Activated CD4-positive, alpha-beta T cell treated with anti-CD3 and anti-CD28 coated beads, Interleukin-2, amount 10 ng/mL, durations not matched to agents 7 days and 5 days (primary cell): ENCODE measurements at regions not wholly inside any gene's neighbourhood (a gene's known extent, or its start where the extent isn't known, plus 50 kb on each side); places are given as distances from the start of the nearest gene placed in this dataset.

ENCODE experiments used
- CTCF ChIA-PET: fragments of 350-600 bp; sonication (Branson Sonifier 250); formaldehyde crosslinking; loops from one replicate; lab custom pipeline; 2021; ENCODE audit warnings: antibody characterized with exemption; lab: Charles Lee
- POLR2A ChIA-PET: fragments of 350-600 bp; sonication (Branson Sonifier 250); formaldehyde crosslinking; loops from one replicate; lab custom pipeline; 2021; ENCODE audit warnings: antibody characterized with exemption; lab: Charles Lee
- DNase-seq: peaks from one replicate; pipeline ENCODE4 v3.0.0-alpha.2; 2020
- H3K27ac Mint-ChIP-seq: one replicate; pipeline ENCODE4 v1.8.0; 2021; ENCODE audit warnings: mild to moderate bottlenecking, moderate library complexity, mixed read lengths
- H3K27me3 Mint-ChIP-seq: one replicate; pipeline ENCODE4 v1.8.0; 2021; ENCODE audit warnings: mixed read lengths
- H3K36me3 Mint-ChIP-seq: one replicate; pipeline ENCODE4 v1.8.0; 2021; ENCODE audit warnings: low read depth, mixed read lengths
- H3K4me1 Mint-ChIP-seq: one replicate; pipeline ENCODE4 v1.8.0; 2021; ENCODE audit warnings: mixed read lengths
- H3K4me3 Mint-ChIP-seq: one replicate; pipeline ENCODE4 v1.8.0; 2021; ENCODE audit warnings: mild to moderate bottlenecking, moderate library complexity, mixed read lengths
- H3K9me3 Mint-ChIP-seq: one replicate; pipeline ENCODE4 v1.8.0; 2021; ENCODE audit warnings: mixed read lengths

GRCh38 chr14:96989306-96989705 is 192.1 kb downstream of the VRK1 start:
- Mint-ChIP-seq H3K27me3 (no peaks in the 10 kb centered on the region), H3K27ac (no peak overlapping the region), H3K4me1 (peaks cover 11% of the 10 kb centered on the region), H3K4me3 (no peak overlapping the region), H3K36me3 (no peaks in the 10 kb centered on the region), H3K9me3 (peaks cover 7% of the 10 kb centered on the region)
- CTCF ChIA-PET: no interaction called here
- POLR2A ChIA-PET: no interaction called here
- no peak for DNase-seq

GRCh38 chr14:96991226-96991625 is 194.0 kb downstream of the VRK1 start:
- DNase-seq: no peak
- no peaks in the 10 kb centered on the region for H3K27me3 Mint-ChIP-seq
- no peaks in the 10 kb centered on the region for H3K36me3 Mint-ChIP-seq
- no peak overlapping the region for H3K4me3 Mint-ChIP-seq
- H3K27ac Mint-ChIP-seq: no peak overlapping the region
- H3K4me1 Mint-ChIP-seq: peaks cover 11% of the 10 kb centered on the region
- peaks cover 7% of the 10 kb centered on the region for H3K9me3 Mint-ChIP-seq
- POLR2A ChIA-PET: interaction anchor here (0.7 kb wide), 1 partner anchor 35 kb away, joined by 3 read pairs; no protein-coding TSS in a partner anchor
- CTCF ChIA-PET: interaction anchor here (0.9 kb wide), 1 partner anchor 19 kb away, joined by 3 read pairs; no protein-coding TSS in a partner anchor

DNA sequence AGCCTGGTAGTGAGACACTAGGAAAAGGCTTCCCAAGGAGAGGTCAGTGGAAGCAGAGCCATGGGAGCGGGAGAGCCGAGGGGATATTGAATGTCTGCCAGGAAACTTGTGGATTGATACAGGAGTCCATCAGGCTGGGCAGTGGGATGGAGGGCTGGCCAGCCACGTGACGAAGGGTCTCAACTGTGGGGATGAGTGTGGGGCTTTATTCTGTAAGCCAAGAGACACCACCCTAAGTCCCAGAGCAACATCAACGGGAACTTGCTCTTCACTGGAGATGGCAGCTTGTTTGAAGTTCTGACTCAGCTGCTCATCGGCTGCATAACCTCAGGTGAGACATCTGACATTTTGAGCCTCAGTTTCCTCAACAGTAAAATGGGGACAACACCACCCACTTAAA is 197.8 kb downstream of the VRK1 start:
- Mint-ChIP-seq H3K9me3 (peaks cover 7% of the 10 kb centered on the region), H3K4me3 (no peak overlapping the region), H3K36me3 (no peaks in the 10 kb centered on the region), H3K27me3 (no peaks in the 10 kb centered on the region), H3K4me1 (no peaks in the 10 kb centered on the region), H3K27ac (no peak overlapping the region)
- ChIA-PET POLR2A (no interaction called here), CTCF (no interaction called here)
- no peak for DNase-seq

DNA sequence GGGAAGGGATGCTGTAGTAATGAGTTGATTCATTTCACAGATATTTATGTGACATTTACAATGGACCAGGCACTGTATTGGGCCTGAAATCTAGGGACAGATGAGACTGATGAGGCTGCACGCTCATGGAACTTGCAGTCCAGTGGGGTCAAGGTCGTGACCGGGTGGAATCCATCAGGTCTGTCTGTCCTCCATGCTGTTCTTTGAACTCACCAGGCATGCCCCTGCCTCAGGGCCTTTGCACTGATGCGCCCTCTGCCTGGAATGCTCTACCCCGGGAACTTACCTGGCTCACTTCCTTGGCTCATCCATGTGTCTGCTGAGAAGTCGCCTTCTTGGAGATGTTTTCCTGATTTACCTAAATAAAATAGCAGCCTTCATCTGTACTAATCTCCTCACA is 200.1 kb downstream of the VRK1 start:
- Mint-ChIP-seq H3K27ac (no peak overlapping the region), H3K36me3 (no peaks in the 10 kb centered on the region)
- POLR2A ChIA-PET: no interaction called here

DNA sequence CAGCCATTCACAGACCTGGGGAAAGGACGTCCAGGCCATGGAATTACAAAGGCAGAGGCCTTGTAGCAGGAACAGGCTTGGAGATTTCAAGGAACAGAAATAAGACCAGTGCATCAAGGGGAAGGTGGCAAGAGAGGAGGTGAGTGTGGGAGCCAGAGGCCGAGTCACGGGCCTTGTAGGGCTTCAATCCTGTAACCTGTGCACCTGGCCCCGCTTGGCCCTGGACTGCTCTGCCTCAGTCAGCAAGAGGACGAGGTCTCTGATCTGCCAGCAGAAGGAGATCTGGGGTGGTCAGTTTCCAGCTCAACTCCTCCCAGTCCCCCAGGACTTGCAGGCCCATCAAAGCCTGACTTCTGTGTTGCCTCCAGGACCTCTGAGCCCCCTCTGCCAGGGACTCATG is 200.8 kb downstream of the VRK1 start:
- Mint-ChIP-seq H3K27ac (no peak overlapping the region), H3K9me3 (peaks cover 5% of the 10 kb centered on the region), H3K27me3 (no peaks in the 10 kb centered on the region), H3K36me3 (no peaks in the 10 kb centered on the region), H3K4me1 (no peaks in the 10 kb centered on the region), H3K4me3 (no peak overlapping the region)
- DNase-seq: no peak
- ChIA-PET POLR2A (no interaction called here), CTCF (no interaction called here)

More for the DNA sequence above, 200.1 kb downstream of the VRK1 start:
- no peak for DNase-seq
- CTCF ChIA-PET: no interaction called here
- H3K27me3 Mint-ChIP-seq: no peaks in the 10 kb centered on the region
- no peaks in the 10 kb centered on the region for H3K4me1 Mint-ChIP-seq
- no peaks in the 10 kb centered on the region for H3K9me3 Mint-ChIP-seq
- no peak overlapping the region for H3K4me3 Mint-ChIP-seq

- no peaks in the 10 kb centered on the region for H3K36me3 Mint-ChIP-seq
- H3K4me3 Mint-ChIP-seq: no peak overlapping the region
- H3K4me1 Mint-ChIP-seq: no peaks in the 10 kb centered on the region
- DNase-seq: no peak
- H3K9me3 Mint-ChIP-seq: peaks cover 8% of the 10 kb centered on the region
- no peak overlapping the region for H3K27ac Mint-ChIP-seq
- ChIA-PET POLR2A (no interaction called here), CTCF (interaction anchor here (0.5 to 1.5 kb wide), 2 partner anchors 14 to 435 kb away, joined by 3 to 4 read pairs; no protein-coding TSS in a partner anchor)
- H3K27me3 Mint-ChIP-seq: no peaks in the 10 kb centered on the region
Measured at GRCh38 chr14:96999654-97000155, 202.5 kb downstream of the VRK1 start.

DNA sequence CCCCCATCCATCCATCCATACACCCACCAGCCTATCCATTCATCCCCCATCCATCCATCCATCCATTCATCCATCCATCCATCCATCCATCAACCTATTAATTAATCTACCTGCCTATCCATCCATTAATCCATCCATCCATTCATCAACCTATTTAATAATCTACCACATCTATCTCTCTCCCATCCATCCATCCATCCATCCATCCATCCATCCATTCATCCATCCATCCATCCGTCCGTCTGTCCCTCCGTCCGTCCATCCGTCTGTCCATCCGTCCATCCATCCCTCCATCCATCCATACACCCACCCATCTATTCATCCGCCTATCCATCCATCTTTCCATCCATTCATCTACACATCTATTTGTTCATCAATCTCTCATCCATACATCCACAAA is 205.3 kb downstream of the VRK1 start:
- no peak overlapping the region for H3K4me3 Mint-ChIP-seq
- no peaks in the 10 kb centered on the region for H3K4me1 Mint-ChIP-seq
- H3K9me3 Mint-ChIP-seq: peaks cover 8% of the 10 kb centered on the region
- H3K36me3 Mint-ChIP-seq: peaks cover 2% of the 10 kb centered on the region
- no peaks in the 10 kb centered on the region for H3K27me3 Mint-ChIP-seq
- H3K27ac Mint-ChIP-seq: no peak overlapping the region
- ChIA-PET POLR2A (no interaction called here), CTCF (no interaction called here)
- DNase-seq: no peak

DNA sequence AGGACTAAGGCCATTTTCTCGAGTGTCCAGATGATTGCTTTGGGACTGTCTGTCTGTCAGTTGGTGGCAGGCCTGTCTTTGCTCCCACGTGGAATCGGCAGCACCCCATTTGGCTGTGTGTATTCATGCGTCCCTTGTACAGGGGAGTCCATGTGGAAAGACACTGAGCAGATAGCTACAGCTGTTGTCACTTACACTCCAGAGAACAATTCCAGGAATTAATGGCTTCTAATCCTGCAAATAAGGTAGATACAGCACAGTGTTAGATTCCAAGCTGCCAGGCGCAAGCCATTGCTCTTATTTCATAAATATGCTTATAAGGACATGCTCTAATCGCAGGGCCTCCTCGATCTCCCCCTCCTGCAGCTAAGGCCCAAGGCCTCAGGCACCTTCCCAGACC is 208.8 kb downstream of the VRK1 start:
- ChIA-PET POLR2A (no interaction called here), CTCF (no interaction called here)
- no peaks in the 10 kb centered on the region for H3K4me1 Mint-ChIP-seq
- H3K36me3 Mint-ChIP-seq: peaks cover 2% of the 10 kb centered on the region
- H3K9me3 Mint-ChIP-seq: peaks cover 11% of the 10 kb centered on the region
- H3K4me3 Mint-ChIP-seq: no peak overlapping the region
- no peak for DNase-seq
- no peak overlapping the region for H3K27ac Mint-ChIP-seq
- H3K27me3 Mint-ChIP-seq: no peaks in the 10 kb centered on the region

- ChIA-PET POLR2A (no interaction called here), CTCF (interaction anchor here (1.0 kb wide), 1 partner anchor 20 kb away, joined by 3 read pairs; no protein-coding TSS in a partner anchor)
- Mint-ChIP-seq H3K36me3 (peaks cover 2% of the 10 kb centered on the region), H3K27me3 (no peaks in the 10 kb centered on the region), H3K27ac (no peak overlapping the region), H3K4me3 (no peak overlapping the region), H3K4me1 (no peaks in the 10 kb centered on the region), H3K9me3 (peaks cover 3% of the 10 kb centered on the region)
- no peak for DNase-seq
Measured at GRCh38 chr14:97010491-97011160, 213.4 kb downstream of the VRK1 start.

- ChIA-PET POLR2A (no interaction called here), CTCF (interaction anchor here (0.6 to 1.2 kb wide), 2 partner anchors 14 to 334 kb away, joined by 3 to 4 read pairs; no protein-coding TSS in a partner anchor)
- no peaks in the 10 kb centered on the region for H3K4me1 Mint-ChIP-seq
- peaks cover 6% of the 10 kb centered on the region for H3K9me3 Mint-ChIP-seq
- DNase-seq: no peak
- no peak overlapping the region for H3K27ac Mint-ChIP-seq
- H3K36me3 Mint-ChIP-seq: no peaks in the 10 kb centered on the region
- no peaks in the 10 kb centered on the region for H3K27me3 Mint-ChIP-seq
- H3K4me3 Mint-ChIP-seq: no peak overlapping the region
Measured at GRCh38 chr14:97013878-97014277, 216.7 kb downstream of the VRK1 start.

GRCh38 chr14:97021001-97021400 is 223.8 kb downstream of the VRK1 start:
- no peaks in the 10 kb centered on the region for H3K36me3 Mint-ChIP-seq
- no peaks in the 10 kb centered on the region for H3K27me3 Mint-ChIP-seq
- ChIA-PET POLR2A (no interaction called here), CTCF (interaction anchor here (0.6 kb wide), 1 partner anchor 34 kb away, joined by 3 read pairs; no protein-coding TSS in a partner anchor)
- H3K4me1 Mint-ChIP-seq: peaks cover 7% of the 10 kb centered on the region
- H3K9me3 Mint-ChIP-seq: peaks cover 6% of the 10 kb centered on the region
- H3K4me3 Mint-ChIP-seq: no peak overlapping the region
- H3K27ac Mint-ChIP-seq: no peak overlapping the region
- no peak for DNase-seq

DNA sequence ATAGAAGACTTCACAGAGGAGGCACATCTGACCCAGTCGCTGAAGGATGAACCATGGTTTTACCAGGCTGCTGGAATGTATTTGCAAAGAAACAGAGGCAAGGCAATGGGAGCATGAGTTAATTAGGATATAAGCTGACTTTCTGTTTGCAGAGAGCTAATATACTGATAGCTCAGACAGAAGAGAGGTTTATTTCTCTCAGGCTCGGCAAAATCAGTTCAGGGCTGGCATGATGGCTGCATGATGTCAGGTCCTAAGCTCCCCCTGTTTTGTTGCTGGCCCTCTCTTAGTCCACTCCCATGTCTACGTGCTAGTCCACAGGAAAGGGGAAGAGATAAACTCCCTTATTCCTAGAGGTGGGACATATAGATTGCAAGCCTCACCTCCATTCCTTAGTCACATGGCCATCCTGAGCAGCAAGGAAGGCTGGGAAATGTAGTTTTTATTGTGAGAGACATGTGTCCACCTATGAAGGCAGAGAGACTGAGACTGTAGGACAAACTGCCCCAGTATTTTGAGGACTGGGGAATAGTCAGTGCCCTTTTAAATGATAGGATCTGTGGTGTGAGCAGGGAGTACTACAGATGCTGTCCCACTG is 224.5 kb downstream of the VRK1 start:
- Mint-ChIP-seq H3K4me1 (peaks cover 7% of the 10 kb centered on the region), H3K27ac (no peak overlapping the region), H3K9me3 (peaks cover 3% of the 10 kb centered on the region), H3K4me3 (no peak overlapping the region), H3K27me3 (no peaks in the 10 kb centered on the region), H3K36me3 (no peaks in the 10 kb centered on the region)
- DNase-seq: no peak
- POLR2A ChIA-PET: no interaction called here
- CTCF ChIA-PET: interaction anchor here (0.6 kb wide), 1 partner anchor 33 kb away, joined by 3 read pairs; no protein-coding TSS in a partner anchor

GRCh38 chr14:97022741-97023140 is 225.6 kb downstream of the VRK1 start:
- no peaks in the 10 kb centered on the region for H3K36me3 Mint-ChIP-seq
- H3K4me1 Mint-ChIP-seq: peaks cover 7% of the 10 kb centered on the region
- DNase-seq: no peak
- H3K4me3 Mint-ChIP-seq: no peak overlapping the region
- no peaks in the 10 kb centered on the region for H3K9me3 Mint-ChIP-seq
- ChIA-PET POLR2A (no interaction called here), CTCF (no interaction called here)
- no peak overlapping the region for H3K27ac Mint-ChIP-seq
- H3K27me3 Mint-ChIP-seq: no peaks in the 10 kb centered on the region
